Spleen (tissue), 11 donors: ENCODE measurements at regions not wholly inside any gene's neighbourhood (a gene's known extent, or its start where the extent isn't known, plus 50 kb on each side); places are given as distances from the start of the nearest gene placed in this dataset.

Experiments
- DNase-seq: peaks from one replicate; pipeline ENCODE4 v3.0.0-alpha.2; 2020
- H3K27ac ChIP-seq, 8 donors: fragments of 200-600 bp; sonication (generic) in 7 of 8; 1 replicate in 4 of 8; 2 replicates in 4 of 8; pipeline versions ENCODE4 v1.5.0 to v1.8.0; 2016 to 2021; ENCODE audit warnings: inconsistent platforms in 4 of 8, mild to moderate bottlenecking in 4 of 8, moderate library complexity in 1 of 8
- H3K27me3 ChIP-seq, 7 donors: fragments of 200-600 bp; sonication (generic) in 6 of 7; replicated peaks in 1 of 7; 1 replicate in 4 of 7; 2 replicates in 3 of 7; pipeline versions ENCODE4 v1.5.0 to v1.8.0; 2016 to 2021; ENCODE audit warnings: inconsistent platforms in 3 of 7, mild to moderate bottlenecking in 1 of 7
- H3K36me3 ChIP-seq, 6 donors: fragments of 200-600 bp; sonication (generic) in 5 of 6; 1 replicate in 4 of 6; 2 replicates in 2 of 6; pipeline versions ENCODE4 v1.5.0 to v1.8.0; 2016 to 2021; ENCODE audit warnings: inconsistent platforms in 2 of 6
- H3K4me1 ChIP-seq, 6 donors: fragments of 200-600 bp; sonication (generic) in 5 of 6; 1 replicate in 3 of 6; 2 replicates in 3 of 6; pipeline versions ENCODE4 v1.5.0 to v1.8.0; 2016 to 2021; ENCODE audit warnings: inconsistent platforms in 3 of 6
- H3K4me3 ChIP-seq, 8 donors: fragments of 200-600 bp; sonication (generic) in 7 of 8; 1 replicate in 4 of 8; 2 replicates in 4 of 8; pipeline versions ENCODE4 v1.5.0 to v1.8.0; 2016 to 2021; ENCODE audit warnings: inconsistent platforms in 4 of 8, mild to moderate bottlenecking in 4 of 8, moderate library complexity in 2 of 8
- H3K9me3 ChIP-seq, 8 donors: fragments of 200-600 bp; sonication (generic) in 7 of 8; 1 replicate in 4 of 8; 2 replicates in 4 of 8; pipeline versions ENCODE4 v1.5.0 to v1.8.0; 2016 to 2021; ENCODE audit warnings: inconsistent platforms in 4 of 8
- CTCF ChIP-seq, 11 experiments: fragments of 200-600 bp in 7 of 11; fragments of 450-650 bp in 4 of 11; sonication (generic) in 4 of 11; IDR thresholded peaks in 8 of 11; conservative IDR thresholded peaks in 3 of 11; 1 replicate in 7 of 11; 2 replicates in 4 of 11; pipeline versions ENCODE4 v1.4.0 to v1.8.0; 2016 to 2021; ENCODE audit warnings: antibody characterized with exemption in 11 of 11, inconsistent platforms in 4 of 11, mild to moderate bottlenecking in 1 of 11
- POLR2A ChIP-seq, 3 donors: fragments of 450-650 bp; IDR thresholded peaks; one replicate each; pipeline ENCODE4 v1.5.1; 2017; ENCODE audit warnings: antibody characterized with exemption in 3 of 3, mild to moderate bottlenecking in 1 of 3
- POLR2AphosphoS5 ChIP-seq, 3 donors: sonication (generic); formaldehyde crosslinking; IDR thresholded peaks; one replicate each; pipeline ENCODE4 v1.5.1; 2017; ENCODE audit warnings: antibody characterized with exemption in 3 of 3
- WGBS, 5 donors: extraction: QIAGEN DNeasy Blood & Tissue Kit in 3 of 5; methylation state at CpG; one replicate each; pipeline versions ENCODE4 v1.1.5 to v1.1.7; 2013 to 2018; 5-methylcytosine and 5-hydroxymethylcytosine counted together
- intact Hi-C: fragments of 100-400 bp; cut with DNase I; formaldehyde crosslinking; loops from one replicate; pipeline ENCODE4 v1.15.0; 2023; ENCODE audit warnings: low total_unique reads
- donor health status: healthy with polysubstance abuse.
- donor health status: DM: no; HTN: no; CAD: no; lungs with moderate emphysema.
- donor health status: DM: no; HTN: no; CAD: no.
- donor health status: Bipolar disorder and iron deficiency.
- donor health status: healthy.
- donor health status: DM: no; HTN: no; CAD: no.
- donor health status: DM: yes; HTN: yes; CAD: no.

- no peak overlapping the region for H3K27ac ChIP-seq
- no peak overlapping the region for H3K4me3 ChIP-seq
- intact Hi-C loops: no loop called here
- 83 to 93% (median 87%) methylated on average over 5 of the region's 5 CpGs for WGBS, 5 donors
- no peak for TF ChIP-seq CTCF (IDR thresholded peaks at IDR 0.05 in 8 of 11, conservative IDR thresholded peaks at IDR 0.05 in 3 of 11)
- no peaks in the 10 kb centered on the region for H3K27me3 ChIP-seq
- H3K36me3 ChIP-seq: no peaks in the 10 kb centered on the region
- peaks cover 0 to 5% (median 0%) of the 10 kb centered on the region in 6 donors for H3K4me1 ChIP-seq
- DNase-seq: no peak
- no peaks in the 10 kb centered on the region for H3K9me3 ChIP-seq
Observed at GRCh38 chr9:80066931-80067330, 495.2 kb downstream of the TLE4 start.

GRCh38 chr9:80062567-80062966, 490.8 kb downstream of the TLE4 start:
- H3K36me3 ChIP-seq: no peaks in the 10 kb centered on the region
- WGBS, 5 donors: 91 to 96% (median 92%) methylated on average over 4 of the region's 4 CpGs
- no peak overlapping the region for H3K27ac ChIP-seq
- H3K27me3 ChIP-seq: no peaks in the 10 kb centered on the region
- intact Hi-C loops: no loop called here
- no peak for TF ChIP-seq POLR2A (IDR thresholded peaks at IDR 0.05)
- no peak for TF ChIP-seq CTCF (IDR thresholded peaks at IDR 0.05 in 8 of 11, conservative IDR thresholded peaks at IDR 0.05 in 3 of 11)
- TF ChIP-seq POLR2AphosphoS5 (IDR thresholded peaks at IDR 0.05): no peak
- DNase-seq: no peak
- H3K4me3 ChIP-seq: no peak overlapping the region
- peaks cover 0 to 24% (median 12%) of the 10 kb centered on the region in 8 donors for H3K9me3 ChIP-seq
- no peaks in the 10 kb centered on the region for H3K4me1 ChIP-seq

GRCh38 chr9:80061940-80062339, 490.2 kb downstream of the TLE4 start:
- DNase-seq: no peak
- 57 to 81% (median 67%) methylated on average over 2 of the region's 2 CpGs for WGBS, 5 donors
- H3K27ac ChIP-seq: no peak overlapping the region
- no peaks in the 10 kb centered on the region for H3K4me1 ChIP-seq
- H3K4me3 ChIP-seq: no peak overlapping the region
- no peak for TF ChIP-seq POLR2A (IDR thresholded peaks at IDR 0.05)
- no peak for TF ChIP-seq POLR2AphosphoS5 (IDR thresholded peaks at IDR 0.05)
- TF ChIP-seq CTCF (IDR thresholded peaks at IDR 0.05 in 8 of 11, conservative IDR thresholded peaks at IDR 0.05 in 3 of 11): no peak
- H3K36me3 ChIP-seq: no peaks in the 10 kb centered on the region
- peaks cover 0 to 27% (median 14%) of the 10 kb centered on the region in 8 donors for H3K9me3 ChIP-seq
- no peaks in the 10 kb centered on the region for H3K27me3 ChIP-seq
- intact Hi-C loops: no loop called here

- intact Hi-C loops: no loop called here
- no peak for DNase-seq
- Histone ChIP-seq H3K9me3 (peaks cover 0 to 29% (median 16%) of the 10 kb centered on the region in 8 donors), H3K27me3 (no peaks in the 10 kb centered on the region), H3K4me1 (no peaks in the 10 kb centered on the region), H3K36me3 (no peaks in the 10 kb centered on the region), H3K4me3 (no peak overlapping the region), H3K27ac (no peak overlapping the region)
- no peak for TF ChIP-seq POLR2A (IDR thresholded peaks at IDR 0.05)
- no peak for TF ChIP-seq POLR2AphosphoS5 (IDR thresholded peaks at IDR 0.05)
- TF ChIP-seq CTCF (IDR thresholded peaks at IDR 0.05 in 8 of 11, conservative IDR thresholded peaks at IDR 0.05 in 3 of 11): no peak
Observed at GRCh38 chr9:80061096-80061495, 489.3 kb downstream of the TLE4 start.
